PC-3 (cell line): ENCODE measurements at regions not wholly inside any gene's neighbourhood (a gene's known extent, or its start where the extent isn't known, plus 50 kb on each side); places are given as distances from the start of the nearest gene placed in this dataset.

Experiments used
- ATAC-seq: fragments of 200-7000 bp; cut with Tn5 transposase; 2 replicates; pipeline ENCODE4 v1.9.1; 2020; ENCODE audit warnings: mild to moderate bottlenecking, moderate library complexity
- BruUV-seq: library from RNA; stranded (reverse); fragments of 400-500 nt; replicated peaks from 2 replicates; lab custom pipeline; 2021; lab: Mats Ljungman, UMichigan
- CTCF ChIA-PET: fragments of 300-600 bp; sonication (Branson Sonifier 250); formaldehyde crosslinking; loops from one replicate; lab custom pipeline; 2022; ENCODE audit warnings: antibody characterized with exemption; lab: Charles Lee
- POLR2A ChIA-PET: fragments of 300-600 bp; sonication (Branson Sonifier 250); formaldehyde crosslinking; loops from one replicate; lab custom pipeline; 2022; ENCODE audit warnings: antibody characterized with exemption; ENCODE audit not compliant: unreplicated experiment; lab: Charles Lee
- DNase-seq: peaks from one replicate; pipeline ENCODE4 v3.0.0-alpha.2; 2015
- H2AFZ ChIP-seq: fragments of 300-600 bp; sonication (generic); 2 replicates; pipeline ENCODE4 v1.6.0; 2016; ENCODE audit warnings: antibody characterized with exemption, low read length
- H3F3A ChIP-seq: fragments of 300-600 bp; sonication (generic); one replicate; pipeline ENCODE4 v1.6.0; 2017; ENCODE audit warnings: antibody characterized with exemption, low read length, control low read depth, mild to moderate bottlenecking; ENCODE audit not compliant: unreplicated experiment
- H3K27ac ChIP-seq: fragments of 300-600 bp; sonication (generic); 2 replicates; pipeline ENCODE4 v1.5.1; 2016; ENCODE audit warnings: mild to moderate bottlenecking, low read length
- H3K27me3 ChIP-seq: fragments of 300-600 bp; sonication (generic); 2 replicates; pipeline ENCODE4 v1.6.1; 2016; ENCODE audit warnings: low read length, mixed read lengths
- H3K36me3 ChIP-seq: fragments of 300-600 bp; sonication (generic); 2 replicates; pipeline ENCODE4 v1.6.1; 2016; ENCODE audit warnings: low read depth, mixed run types, low read length, mixed read lengths
- H3K4me1 ChIP-seq: fragments of 300-600 bp; sonication (generic); 2 replicates; pipeline ENCODE4 v1.5.1; 2016; ENCODE audit warnings: low read length; ENCODE audit not compliant: insufficient read depth
- H3K4me2 ChIP-seq: fragments of 300-600 bp; sonication (generic); 2 replicates; pipeline ENCODE4 v1.6.0; 2016; ENCODE audit warnings: low read length
- H3K4me3 ChIP-seq: fragments of 300-600 bp; sonication (generic); 2 replicates; pipeline ENCODE4 v1.5.1; 2016; ENCODE audit warnings: mild to moderate bottlenecking, low read length, mixed read lengths
- H3K79me2 ChIP-seq: fragments of 300-600 bp; sonication (generic); 2 replicates; pipeline ENCODE4 v1.6.1; 2017; ENCODE audit warnings: low read length, mixed read lengths
- H3K9ac ChIP-seq: fragments of 300-600 bp; sonication (generic); 2 replicates; pipeline ENCODE4 v1.6.0; 2016; ENCODE audit warnings: mild to moderate bottlenecking, low read length
- H3K9me2 ChIP-seq: fragments of 300-600 bp; sonication (generic); replicated peaks from 2 replicates; pipeline ENCODE4 v1.6.1; 2016; ENCODE audit warnings: mixed run types, low read length, mixed read lengths
- H3K9me3 ChIP-seq: fragments of 300-600 bp; sonication (generic); 2 replicates; pipeline ENCODE4 v1.6.1; 2016; ENCODE audit warnings: low read length, mixed read lengths
- H4K20me1 ChIP-seq: fragments of 300-600 bp; sonication (generic); 2 replicates; pipeline ENCODE4 v1.6.1; 2016; ENCODE audit warnings: low read length, mixed read lengths
- EZH2 ChIP-seq: fragments of 300-600 bp; sonication (generic); IDR thresholded peaks from one replicate; pipeline ENCODE4 v1.6.1; 2017; ENCODE audit warnings: antibody characterized with exemption, mild to moderate bottlenecking, low read length; ENCODE audit not compliant: unreplicated experiment
- EZH2phosphoT487 ChIP-seq: fragments of 300-600 bp; sonication (generic); IDR thresholded peaks from 2 replicates; pipeline ENCODE4 v1.6.1; 2018; ENCODE audit warnings: mild to moderate bottlenecking, antibody characterized with exemption, low read length, borderline replicate concordance
- intact Hi-C: fragments of 100-400 bp; cut with micrococcal nuclease; formaldehyde crosslinking; loops from 2 replicates; pipeline ENCODE4 v1.9.0; 2023
- TF ChIP-seq, protein P1 (sequence below): fragments of 300-600 bp; sonication (generic); conservative IDR thresholded peaks from 2 replicates; pipeline ENCODE4 v1.5.1; 2017; ENCODE audit warnings: antibody characterized with exemption, low read depth, mild to moderate bottlenecking, low read length

GRCh38 chr10:84944187-84944586, 615.8 kb downstream of the CCSER2 start:
- H3K4me3 ChIP-seq: no peak overlapping the region
- CTCF ChIA-PET: no interaction called here
- H3K9me2 ChIP-seq: no peaks in the 10 kb centered on the region
- H3F3A ChIP-seq: no peaks in the 10 kb centered on the region
- H3K9ac ChIP-seq: no peak overlapping the region
- H3K4me2 ChIP-seq: no peak overlapping the region
- POLR2A ChIA-PET: no interaction called here
- TF ChIP-seq, protein P1, sequence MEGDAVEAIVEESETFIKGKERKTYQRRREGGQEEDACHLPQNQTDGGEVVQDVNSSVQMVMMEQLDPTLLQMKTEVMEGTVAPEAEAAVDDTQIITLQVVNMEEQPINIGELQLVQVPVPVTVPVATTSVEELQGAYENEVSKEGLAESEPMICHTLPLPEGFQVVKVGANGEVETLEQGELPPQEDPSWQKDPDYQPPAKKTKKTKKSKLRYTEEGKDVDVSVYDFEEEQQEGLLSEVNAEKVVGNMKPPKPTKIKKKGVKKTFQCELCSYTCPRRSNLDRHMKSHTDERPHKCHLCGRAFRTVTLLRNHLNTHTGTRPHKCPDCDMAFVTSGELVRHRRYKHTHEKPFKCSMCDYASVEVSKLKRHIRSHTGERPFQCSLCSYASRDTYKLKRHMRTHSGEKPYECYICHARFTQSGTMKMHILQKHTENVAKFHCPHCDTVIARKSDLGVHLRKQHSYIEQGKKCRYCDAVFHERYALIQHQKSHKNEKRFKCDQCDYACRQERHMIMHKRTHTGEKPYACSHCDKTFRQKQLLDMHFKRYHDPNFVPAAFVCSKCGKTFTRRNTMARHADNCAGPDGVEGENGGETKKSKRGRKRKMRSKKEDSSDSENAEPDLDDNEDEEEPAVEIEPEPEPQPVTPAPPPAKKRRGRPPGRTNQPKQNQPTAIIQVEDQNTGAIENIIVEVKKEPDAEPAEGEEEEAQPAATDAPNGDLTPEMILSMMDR: no peak
- TF ChIP-seq EZH2 (no peak), EZH2phosphoT487 (no peak)
- no peaks in the 10 kb centered on the region for H3K36me3 ChIP-seq
- no TSS peak for BruUV-seq
- no peak for DNase-seq
- intact Hi-C loops: no loop called here
- no peak overlapping the region for H3K27ac ChIP-seq
- H3K4me1 ChIP-seq: no peaks in the 10 kb centered on the region
- no peaks in the 10 kb centered on the region for H3K27me3 ChIP-seq
- H2AFZ ChIP-seq: no peak overlapping the region
- H3K9me3 ChIP-seq: no peaks in the 10 kb centered on the region
- no peaks in the 10 kb centered on the region for H3K79me2 ChIP-seq
- ATAC-seq: no peak
- H4K20me1 ChIP-seq: no peaks in the 10 kb centered on the region

- Histone ChIP-seq H3K4me3 (no peak overlapping the region), H3K9ac (no peak overlapping the region), H3K79me2 (no peaks in the 10 kb centered on the region), H4K20me1 (no peaks in the 10 kb centered on the region), H3F3A (no peaks in the 10 kb centered on the region), H3K9me2 (no peaks in the 10 kb centered on the region), H3K27me3 (no peaks in the 10 kb centered on the region), H3K9me3 (no peaks in the 10 kb centered on the region), H3K4me2 (no peak overlapping the region), H3K27ac (no peak overlapping the region), H3K4me1 (no peaks in the 10 kb centered on the region), H2AFZ (no peak overlapping the region), H3K36me3 (no peaks in the 10 kb centered on the region)
- POLR2A ChIA-PET: no interaction called here
- intact Hi-C loops: no loop called here
- TF ChIP-seq EZH2phosphoT487 (no peak), EZH2 (no peak)
- TF ChIP-seq, protein P1: no peak
- CTCF ChIA-PET: no interaction called here
- no peak for ATAC-seq
- BruUV-seq: no TSS peak
- DNase-seq: no peak
Measured at GRCh38 chr10:84945791-84946190, 617.4 kb downstream of the CCSER2 start.

DNA sequence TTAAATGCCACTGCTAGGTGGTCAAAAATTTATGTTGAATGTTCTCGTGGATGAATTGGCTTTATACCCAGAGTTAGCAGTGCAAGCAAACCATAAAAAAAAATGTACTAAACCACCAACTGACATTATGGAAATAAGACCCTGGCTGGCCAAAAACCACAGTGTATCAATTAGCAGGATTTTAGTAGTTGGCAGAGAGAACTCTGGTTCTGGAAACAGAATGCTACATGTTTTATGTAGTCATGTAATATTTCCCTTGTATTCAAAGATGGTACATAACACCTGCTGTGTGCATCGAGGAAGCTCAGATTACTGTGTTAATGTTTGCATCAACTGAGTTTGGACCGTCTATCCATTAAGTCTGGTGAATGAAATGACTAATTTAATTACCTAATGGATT, 618.5 kb downstream of the CCSER2 start:
- no TSS peak for BruUV-seq
- no peak for ATAC-seq

More for the DNA sequence above, 618.5 kb downstream of the CCSER2 start:
- TF ChIP-seq EZH2 (no peak), EZH2phosphoT487 (no peak)
- TF ChIP-seq, protein P1: no peak
- no peak overlapping the region for H2AFZ ChIP-seq
- no peaks in the 10 kb centered on the region for H3K9me3 ChIP-seq
- H3K27me3 ChIP-seq: no peaks in the 10 kb centered on the region
- no peaks in the 10 kb centered on the region for H3K79me2 ChIP-seq
- no peaks in the 10 kb centered on the region for H3K9me2 ChIP-seq
- no peak for DNase-seq
- H3K4me1 ChIP-seq: no peaks in the 10 kb centered on the region
- ChIA-PET POLR2A (no interaction called here), CTCF (no interaction called here)
- intact Hi-C loops: no loop called here
- no peaks in the 10 kb centered on the region for H3F3A ChIP-seq
- H3K4me3 ChIP-seq: no peak overlapping the region
- no peaks in the 10 kb centered on the region for H3K36me3 ChIP-seq
- no peak overlapping the region for H3K27ac ChIP-seq
- H3K9ac ChIP-seq: no peak overlapping the region
- no peaks in the 10 kb centered on the region for H4K20me1 ChIP-seq
- H3K4me2 ChIP-seq: no peak overlapping the region
